ENCODE measurements at regions not wholly inside any gene's neighbourhood (a gene's known extent, or its start where the extent isn't known, plus 50 kb on each side); places are given as distances from the start of the nearest gene placed in this dataset.
"Not testable (repeated sequence)": the region's sequence is repeated elsewhere in the genome, so short reads cannot be mapped to it uniquely, and the experiment has no call there.

- H3K4me1 ChIP-seq; H3K36me3 ChIP-seq; H3K27ac ChIP-seq; DNase-seq; intact Hi-C loops (cut with DNase I; ENCODE audit: low total_unique reads); H3K4me3 ChIP-seq; H3K9me3 ChIP-seq; H3K27me3 ChIP-seq: not testable (repeated sequence)
- WGBS, 5 donors: 61 to 79% (median 71%) methylated on average over 3 to 4 of the region's 5 CpGs; no CpG with 5 or more reads in 1 of the 5 donors
Observed at GRCh38 chr2:111424851-111425309, 304.2 kb downstream of the BCL2L11 start.

- H3K36me3 ChIP-seq; DNase-seq; H3K27me3 ChIP-seq; H3K27ac ChIP-seq; H3K9me3 ChIP-seq; H3K4me3 ChIP-seq; intact Hi-C loops (cut with DNase I; ENCODE audit: low total_unique reads); H3K4me1 ChIP-seq: not testable (repeated sequence)
- 85 to 87% (median 86%) methylated on average over 4 of the region's 4 CpGs for WGBS, 5 donors
Observed at GRCh38 chr2:111425789-111426201, 305.1 kb downstream of the BCL2L11 start.

GRCh38 chr2:111427346-111427745 lies 306.6 kb downstream of the BCL2L11 start:
- WGBS, 5 donors: 80 to 94% (median 91%) methylated on average over 4 of the region's 4 CpGs
- intact Hi-C loops (cut with DNase I; ENCODE audit: low total_unique reads): not testable (repeated sequence)

GRCh38 chr2:111428915-111429314 lies 308.2 kb downstream of the BCL2L11 start:
- H3K36me3 ChIP-seq; H3K27me3 ChIP-seq; DNase-seq; H3K27ac ChIP-seq; H3K9me3 ChIP-seq; H3K4me1 ChIP-seq; H3K4me3 ChIP-seq; intact Hi-C loops (cut with DNase I; ENCODE audit: low total_unique reads): not testable (repeated sequence)
- 65 to 74% (median 67%) methylated on average over 4 to 6 of the region's 6 CpGs for WGBS, 5 donors

More at GRCh38 chr2:111427346-111427745, 306.6 kb downstream of the BCL2L11 start:
- H3K4me1 ChIP-seq, H3K4me3 ChIP-seq, H3K27me3 ChIP-seq, H3K36me3 ChIP-seq, H3K27ac ChIP-seq, DNase-seq, H3K9me3 ChIP-seq: not testable (repeated sequence)

GRCh38 chr2:111429353-111429752 lies 308.6 kb downstream of the BCL2L11 start:
- H3K27me3 ChIP-seq; H3K9me3 ChIP-seq; H3K27ac ChIP-seq; H3K4me3 ChIP-seq; H3K36me3 ChIP-seq; DNase-seq; intact Hi-C loops (cut with DNase I; ENCODE audit: low total_unique reads); H3K4me1 ChIP-seq: not testable (repeated sequence)
- WGBS, 5 donors: 77 to 87% (median 83%) methylated on average over 6 to 7 of the region's 8 CpGs

GRCh38 chr2:111430817-111431661 lies 310.3 kb downstream of the BCL2L11 start:
- DNase-seq; H3K27ac ChIP-seq; H3K36me3 ChIP-seq; H3K9me3 ChIP-seq; intact Hi-C loops (cut with DNase I; ENCODE audit: low total_unique reads); H3K4me3 ChIP-seq; H3K27me3 ChIP-seq; H3K4me1 ChIP-seq: not testable (repeated sequence)
- WGBS, 5 donors: 71 to 96% (median 93%) methylated on average over 4 to 6 of the region's 9 CpGs

GRCh38 chr2:111432423-111432822 lies 311.7 kb downstream of the BCL2L11 start:
- H3K4me3 ChIP-seq; H3K36me3 ChIP-seq; H3K9me3 ChIP-seq; H3K27ac ChIP-seq; H3K27me3 ChIP-seq; intact Hi-C loops (cut with DNase I; ENCODE audit: low total_unique reads); H3K4me1 ChIP-seq; DNase-seq: not testable (repeated sequence)
- WGBS, 5 donors: 60 to 73% (median 73%) methylated on average over 2 to 3 of the region's 3 CpGs

- WGBS, 5 donors: 80 to 100% (median 95%) methylated on average over 2 to 4 of the region's 9 CpGs
- not testable (repeated sequence) for H3K4me3 ChIP-seq, DNase-seq
Observed at GRCh38 chr2:111432916-111433499, 312.3 kb downstream of the BCL2L11 start.

GRCh38 chr2:111433892-111434607 lies 313.3 kb downstream of the BCL2L11 start:
- H3K4me3 ChIP-seq; H3K9me3 ChIP-seq; DNase-seq; H3K4me1 ChIP-seq; intact Hi-C loops (cut with DNase I; ENCODE audit: low total_unique reads); H3K36me3 ChIP-seq; H3K27ac ChIP-seq; H3K27me3 ChIP-seq: not testable (repeated sequence)
- 65 to 82% (median 71%) methylated on average over 2 to 5 of the region's 5 CpGs; no CpG with 5 or more reads in 1 of the 5 donors for WGBS, 5 donors

More at GRCh38 chr2:111432916-111433499, 312.3 kb downstream of the BCL2L11 start:
- H3K9me3 ChIP-seq; H3K27ac ChIP-seq; H3K4me1 ChIP-seq; H3K27me3 ChIP-seq; H3K36me3 ChIP-seq; intact Hi-C loops (cut with DNase I; ENCODE audit: low total_unique reads): not testable (repeated sequence)

GRCh38 chr2:111434608-111434939 lies 313.9 kb downstream of the BCL2L11 start:
- DNase-seq; intact Hi-C loops (cut with DNase I; ENCODE audit: low total_unique reads); H3K9me3 ChIP-seq; H3K36me3 ChIP-seq; H3K4me1 ChIP-seq; H3K27ac ChIP-seq; H3K4me3 ChIP-seq; H3K27me3 ChIP-seq: not testable (repeated sequence)
- 81 to 99% (median 88%) methylated on average over 2 to 3 of the region's 4 CpGs for WGBS, 5 donors

- intact Hi-C loops (cut with DNase I; ENCODE audit: low total_unique reads); H3K9me3 ChIP-seq; H3K36me3 ChIP-seq; H3K4me1 ChIP-seq; H3K4me3 ChIP-seq; DNase-seq; H3K27ac ChIP-seq; H3K27me3 ChIP-seq: not testable (repeated sequence)
- WGBS, 5 donors: 71 to 84% (median 81%) methylated on average over 4 to 5 of the region's 11 CpGs
Observed at GRCh38 chr2:111435553-111436310, 315.0 kb downstream of the BCL2L11 start.

Measured in stomach (tissue), 8 donors.